HEK293T (cell line): ENCODE measurements at regions not wholly inside any gene's neighbourhood (a gene's known extent, or its start where the extent isn't known, plus 50 kb on each side); places are given as distances from the start of the nearest gene placed in this dataset.

Experiments used
- ELF4 ChIP-seq: fragments of 450-650 bp; IDR thresholded peaks from 2 replicates; pipeline ENCODE4 v1.6.1; 2017; ENCODE audit warnings: antibody characterized with exemption
- HDGF ChIP-seq: fragments of 450-650 bp; IDR thresholded peaks from 2 replicates; pipeline ENCODE4 v1.6.1; 2017; ENCODE audit warnings: antibody characterized with exemption, borderline replicate concordance
- ZNF384 ChIP-seq: fragments of 450-650 bp; IDR thresholded peaks from 2 replicates; pipeline ENCODE4 v1.6.1; 2016

DNA sequence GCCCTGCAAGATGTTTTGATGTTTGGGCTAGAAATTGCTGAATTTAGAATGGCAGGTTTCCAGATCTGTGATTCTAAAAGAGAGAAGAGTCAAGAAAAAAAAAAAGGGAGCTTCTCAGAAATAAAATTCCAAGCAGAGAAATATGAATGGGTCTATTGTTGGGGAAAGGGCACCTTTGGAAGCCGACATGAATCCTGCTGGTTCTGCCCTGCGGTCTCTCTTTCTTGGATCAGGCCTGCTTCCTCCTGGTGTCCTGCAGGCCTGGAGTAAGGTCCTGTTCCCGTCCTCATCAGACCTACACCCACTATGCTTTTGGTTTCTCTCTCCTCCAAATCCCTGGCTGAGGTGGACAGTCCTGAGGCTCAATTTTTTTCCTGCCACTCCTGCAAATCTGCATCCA is 109.8 kb upstream of the TRIM2 start:
- TF ChIP-seq HDGF: no peak
- no peak for TF ChIP-seq ELF4
- TF ChIP-seq ZNF384: no peak
